Bronchial epithelial cell (primary cell): ENCODE measurements at regions not wholly inside any gene's neighbourhood (a gene's known extent, or its start where the extent isn't known, plus 50 kb on each side); places are given as distances from the start of the nearest gene placed in this dataset.

Experiments
- DNase-seq: peaks from one replicate; pipeline ENCODE4 v3.0.0-alpha.2; 2010; ENCODE audit warnings: low read depth
- FAIRE-seq: peaks from 2 replicates; lab custom pipeline; 2011; peaks lifted over from hg19 to GRCh38; lab: Jason Lieb, UNC
- H3K27me3 ChIP-seq: 2 replicates; pipeline ENCODE4 v1.5.1; 2011; ENCODE audit warnings: low read length; ENCODE audit not compliant: control insufficient read depth, insufficient read depth
- H3K36me3 ChIP-seq: 2 replicates; pipeline ENCODE4 v1.5.1; 2011; ENCODE audit warnings: low read length; ENCODE audit not compliant: control insufficient read depth, insufficient read depth
- H3K4me3 ChIP-seq: 2 replicates; pipeline ENCODE4 v1.5.1; 2011; ENCODE audit warnings: mild to moderate bottlenecking, low read depth, low read length, control low read depth
- CTCF ChIP-seq: IDR thresholded peaks from 2 replicates; pipeline ENCODE4 v1.5.1; 2011; ENCODE audit warnings: mild to moderate bottlenecking, moderate library complexity, low read length, control low read depth, inconsistent platforms; ENCODE audit not compliant: insufficient read depth, severe bottlenecking

- peak; percentile 14 for DNase-seq
- no peak for TF ChIP-seq CTCF
- no peaks in the 10 kb centered on the region for H3K27me3 ChIP-seq
- FAIRE-seq: no peak
- H3K4me3 ChIP-seq: no peak overlapping the region
- H3K36me3 ChIP-seq: no peaks in the 10 kb centered on the region
Measured at GRCh38 chr4:84441758-84442377, 57.2 kb downstream of the NKX6-1 start.

GRCh38 chr4:84439996-84440395 is 59.1 kb downstream of the NKX6-1 start:
- Histone ChIP-seq H3K36me3 (no peaks in the 10 kb centered on the region), H3K4me3 (no peak overlapping the region), H3K27me3 (no peaks in the 10 kb centered on the region)
- no peak for FAIRE-seq
- DNase-seq: no peak
- no peak for TF ChIP-seq CTCF

- DNase-seq: no peak
- Histone ChIP-seq H3K36me3 (no peaks in the 10 kb centered on the region), H3K27me3 (no peaks in the 10 kb centered on the region), H3K4me3 (no peak overlapping the region)
- no peak for TF ChIP-seq CTCF
- no peak for FAIRE-seq
Measured at GRCh38 chr4:84436812-84437211, 62.3 kb downstream of the NKX6-1 start.

GRCh38 chr4:84434344-84434743 is 64.7 kb downstream of the NKX6-1 start:
- TF ChIP-seq CTCF: no peak
- DNase-seq: no peak
- no peak overlapping the region for H3K4me3 ChIP-seq
- H3K27me3 ChIP-seq: no peaks in the 10 kb centered on the region
- no peaks in the 10 kb centered on the region for H3K36me3 ChIP-seq
- no peak for FAIRE-seq

- TF ChIP-seq CTCF: no peak
- FAIRE-seq: no peak
- no peak for DNase-seq
- Histone ChIP-seq H3K4me3 (no peak overlapping the region), H3K36me3 (no peaks in the 10 kb centered on the region), H3K27me3 (no peaks in the 10 kb centered on the region)
Measured at GRCh38 chr4:84433633-84434222, 65.4 kb downstream of the NKX6-1 start.

- FAIRE-seq: no peak
- TF ChIP-seq CTCF: no peak
- Histone ChIP-seq H3K27me3 (no peaks in the 10 kb centered on the region), H3K4me3 (no peak overlapping the region), H3K36me3 (no peaks in the 10 kb centered on the region)
- no peak for DNase-seq
Measured at GRCh38 chr4:84432713-84433112, 66.4 kb downstream of the NKX6-1 start.
